ENCODE measurements at regions not wholly inside any gene's neighbourhood (a gene's known extent, or its start where the extent isn't known, plus 50 kb on each side); places are given as distances from the start of the nearest gene placed in this dataset.
"Not testable (repeated sequence)": the region's sequence is repeated elsewhere in the genome, so short reads cannot be mapped to it uniquely, and the experiment has no call there.

- no peak for DNase-seq
Observed at GRCh38 chr10:108388706-108389105, 1224.2 kb upstream of the SORCS1 start.

- no peak for DNase-seq
Observed at GRCh38 chr10:108385963-108386362, 1221.5 kb upstream of the SORCS1 start.

- no peak for DNase-seq
Observed at GRCh38 chr10:108384378-108384777, 1219.9 kb upstream of the SORCS1 start.

DNA sequence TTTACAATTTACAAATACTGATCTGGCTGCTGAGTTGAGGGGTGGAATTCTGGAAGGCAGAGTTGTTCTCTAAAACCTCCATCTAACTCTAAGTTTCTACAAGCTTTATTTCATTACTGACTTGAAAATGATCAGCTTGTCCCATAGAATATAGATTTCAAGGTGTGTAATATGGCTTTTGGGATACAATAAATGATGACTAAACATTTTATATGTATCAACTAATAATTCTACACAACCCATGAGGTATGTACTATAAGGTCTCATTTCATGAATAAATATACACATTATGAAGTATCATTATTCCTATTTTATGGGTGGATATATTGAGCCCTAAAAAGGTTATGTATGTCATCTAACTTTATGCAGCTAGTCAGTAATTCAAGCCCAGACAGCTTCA is 1214.3 kb upstream of the SORCS1 start:
- no peak for DNase-seq

GRCh38 chr10:108375691-108376090 is 1211.2 kb upstream of the SORCS1 start:
- peak; percentile 23 for DNase-seq

DNA sequence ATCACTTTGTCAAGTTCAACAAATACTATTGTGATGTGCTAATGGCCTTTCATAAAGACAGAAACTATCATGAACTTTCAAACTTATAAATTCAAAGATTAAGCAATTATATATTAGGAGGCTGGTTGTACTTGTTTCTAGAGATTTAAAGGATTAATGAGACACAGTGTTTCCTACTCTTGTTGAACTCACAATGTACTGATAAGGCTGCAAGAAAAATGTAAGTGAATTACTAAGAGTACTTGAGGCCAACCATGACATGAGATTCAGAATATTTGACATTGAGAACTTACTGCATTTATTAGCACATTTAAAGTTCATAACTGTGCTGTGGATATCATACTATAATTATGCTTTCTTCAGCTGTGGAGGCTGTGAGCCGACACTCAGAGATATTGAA is 1210.5 kb upstream of the SORCS1 start:
- no peak for DNase-seq

DNA sequence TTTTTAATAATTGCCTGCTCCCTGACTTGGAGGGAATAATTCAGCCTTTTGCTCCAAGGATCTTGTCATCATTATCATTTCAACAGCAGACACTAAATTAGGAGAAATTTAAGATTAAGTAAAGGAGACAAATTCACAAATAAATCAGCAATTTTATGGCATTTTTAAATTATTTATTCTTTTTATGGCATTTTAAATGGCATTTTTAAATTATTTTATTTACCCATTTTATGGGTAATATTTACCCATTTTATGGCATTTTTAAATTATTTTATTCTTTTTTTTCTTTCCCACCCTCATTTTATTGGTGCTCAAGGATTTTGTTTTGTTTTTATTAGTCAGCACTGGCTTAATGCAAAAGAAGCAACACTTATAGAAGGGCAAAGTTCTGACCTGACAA is 1201.0 kb upstream of the SORCS1 start:
- DNase-seq, result no peak

GRCh38 chr10:108363576-108363975 is 1199.1 kb upstream of the SORCS1 start:
- DNase-seq, result no peak

DNA sequence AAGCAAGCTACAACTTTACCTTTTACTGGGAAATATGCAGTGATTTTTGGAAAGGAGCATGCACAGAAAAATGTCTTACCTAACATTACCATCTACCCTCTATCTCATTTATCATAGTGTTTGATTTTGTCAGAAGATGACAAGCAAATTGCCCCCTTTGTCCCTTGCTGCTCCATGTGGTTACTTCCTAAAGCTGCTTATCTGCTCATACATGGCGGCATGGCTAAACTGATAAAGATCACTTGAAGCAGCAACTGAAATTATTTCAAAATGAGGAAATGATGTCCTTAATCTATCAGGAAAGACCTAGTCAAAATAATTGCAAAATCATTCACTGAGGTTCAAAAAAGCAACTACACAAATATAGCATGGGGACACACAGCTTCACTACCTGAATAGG is 1198.5 kb upstream of the SORCS1 start:
- no peak for DNase-seq

GRCh38 chr10:108362296-108362695 is 1197.8 kb upstream of the SORCS1 start:
- no peak for DNase-seq

- DNase-seq, result peak; percentile 56
Observed at GRCh38 chr10:108360187-108360586, 1195.7 kb upstream of the SORCS1 start.

GRCh38 chr10:108358912-108359311 is 1194.4 kb upstream of the SORCS1 start:
- DNase-seq, result peak; percentile 97

- no peak for DNase-seq
Observed at GRCh38 chr10:108352771-108353170, 1188.3 kb upstream of the SORCS1 start.

DNA sequence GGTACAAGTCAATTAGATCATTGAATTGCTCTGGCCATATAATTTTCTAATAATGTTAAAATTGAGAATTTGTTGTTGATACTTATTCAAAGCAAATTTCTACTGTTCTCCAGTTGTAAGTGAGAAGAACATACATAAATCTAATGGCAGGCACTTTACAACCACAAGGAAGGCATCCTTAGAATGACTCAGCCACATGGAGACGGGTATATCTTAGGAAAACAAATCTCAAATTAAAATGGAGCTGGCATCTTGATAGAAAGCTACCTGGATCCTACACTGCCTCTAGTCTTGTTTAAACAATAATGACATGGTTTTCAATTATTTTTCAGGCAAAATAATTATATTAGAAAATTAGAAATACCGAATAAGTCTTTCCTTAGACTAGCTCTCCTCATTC is 1183.7 kb upstream of the SORCS1 start:
- DNase-seq, result no peak

GRCh38 chr10:108346066-108346465 is 1181.6 kb upstream of the SORCS1 start:
- no peak for DNase-seq

GRCh38 chr10:108338146-108338545 is 1173.6 kb upstream of the SORCS1 start:
- DNase-seq, result no peak

- no peak for DNase-seq
Observed at GRCh38 chr10:108336836-108337235, 1172.3 kb upstream of the SORCS1 start.

GRCh38 chr10:108327706-108328105 is 1163.2 kb upstream of the SORCS1 start:
- peak; percentile 2 for DNase-seq

- no peak for DNase-seq
Observed at GRCh38 chr10:108323274-108323798, 1158.8 kb upstream of the SORCS1 start.

- DNase-seq, result no peak
Observed at GRCh38 chr10:108319434-108320222, 1155.1 kb upstream of the SORCS1 start.

GRCh38 chr10:108315636-108316035 is 1151.1 kb upstream of the SORCS1 start:
- DNase-seq, result not testable (repeated sequence)

- DNase-seq, result no peak
Observed at GRCh38 chr10:108307925-108308312, 1143.4 kb upstream of the SORCS1 start.

GRCh38 chr10:108307250-108307924 is 1142.9 kb upstream of the SORCS1 start:
- DNase-seq, result no peak

DNA sequence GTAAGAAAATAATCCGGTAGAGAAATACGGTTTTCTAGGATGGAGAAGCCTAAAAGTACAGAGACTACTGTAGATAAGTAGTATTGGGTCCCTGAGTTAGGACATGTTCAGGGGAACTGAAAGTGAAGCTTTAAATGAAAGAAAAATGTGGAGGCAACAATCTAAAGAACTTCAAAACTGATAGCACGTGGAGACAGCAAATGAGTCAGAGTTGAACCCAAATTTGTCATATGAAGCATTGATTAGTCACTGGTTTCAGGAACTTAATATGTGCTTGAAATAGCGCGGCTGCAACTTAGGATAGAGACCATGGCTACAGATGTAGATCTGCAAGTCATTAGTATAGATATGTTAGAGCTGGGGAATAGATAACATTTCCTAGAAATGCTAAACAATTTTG is 1138.6 kb upstream of the SORCS1 start:
- DNase-seq, result no peak
